ENCODE measurements at regions not wholly inside any gene's neighbourhood (a gene's known extent, or its start where the extent isn't known, plus 50 kb on each side); places are given as distances from the start of the nearest gene placed in this dataset.

- DNase-seq (ENCODE audit: missing footprints) = no peak
- no peak for ATAC-seq
- intact Hi-C loops (cut with DNase I) = no loop called here
Measured at GRCh38 chr7:47100817-47101435, 481.0 kb downstream of the TNS3 start.

- ATAC-seq (no peak), DNase-seq (ENCODE audit: missing footprints) (no peak)
Measured at GRCh38 chr7:47100148-47100816, 481.6 kb downstream of the TNS3 start.

GRCh38 chr7:47097431-47097830, 484.5 kb downstream of the TNS3 start:
- intact Hi-C loops (cut with DNase I) = loop anchor here (10.0 kb wide), 1 partner anchor 77 kb away; no protein-coding TSS in a partner anchor
- ATAC-seq = no peak
- no peak for DNase-seq (ENCODE audit: missing footprints)

More at GRCh38 chr7:47100148-47100816, 481.6 kb downstream of the TNS3 start:
- intact Hi-C loops (cut with DNase I) = no loop called here

GRCh38 chr7:47095946-47096345, 486.0 kb downstream of the TNS3 start:
- no peak for ATAC-seq
- intact Hi-C loops (cut with DNase I) = loop anchor here (10.0 kb wide), 1 partner anchor 79 kb away; no protein-coding TSS in a partner anchor
- DNase-seq (ENCODE audit: missing footprints) = no peak

- no peak for DNase-seq (ENCODE audit: missing footprints)
- intact Hi-C loops (cut with DNase I) = loop anchor here (10.0 kb wide), 1 partner anchor 80 kb away; no protein-coding TSS in a partner anchor
- no peak for ATAC-seq
Measured at GRCh38 chr7:47094462-47094861, 487.4 kb downstream of the TNS3 start.

GRCh38 chr7:47093320-47094234, 488.3 kb downstream of the TNS3 start:
- DNase-seq (ENCODE audit: missing footprints) (no peak), ATAC-seq (no peak)
- intact Hi-C loops (cut with DNase I) = loop anchor here (10.0 kb wide), 1 partner anchor 81 kb away; no protein-coding TSS in a partner anchor

- intact Hi-C loops (cut with DNase I) = loop anchor here (10.0 kb wide), 1 partner anchor 82 kb away; no protein-coding TSS in a partner anchor
- DNase-seq (ENCODE audit: missing footprints) (no peak), ATAC-seq (no peak)
Measured at GRCh38 chr7:47092336-47092735, 489.6 kb downstream of the TNS3 start.

GRCh38 chr7:47091141-47091540, 490.8 kb downstream of the TNS3 start:
- intact Hi-C loops (cut with DNase I) = loop anchor here (10.0 kb wide), 1 partner anchor 84 kb away; no protein-coding TSS in a partner anchor
- no peak for ATAC-seq
- no peak for DNase-seq (ENCODE audit: missing footprints)

GRCh38 chr7:47089461-47089860, 492.4 kb downstream of the TNS3 start:
- ATAC-seq (no peak), DNase-seq (ENCODE audit: missing footprints) (no peak)
- intact Hi-C loops (cut with DNase I) = loop anchor here (2.0 to 10.0 kb wide), 6 partner anchors 157 to 1167 kb away; no protein-coding TSS in a partner anchor

- no peak for ATAC-seq
- intact Hi-C loops (cut with DNase I) = loop anchor here (2.0 to 10.0 kb wide), 6 partner anchors 157 to 1166 kb away; no protein-coding TSS in a partner anchor
Measured at GRCh38 chr7:47089068-47089417, 492.9 kb downstream of the TNS3 start.

GRCh38 chr7:47088329-47089067, 493.4 kb downstream of the TNS3 start:
- DNase-seq (ENCODE audit: missing footprints) = peak; percentile 77

More at GRCh38 chr7:47089068-47089417, 492.9 kb downstream of the TNS3 start:
- no peak for DNase-seq (ENCODE audit: missing footprints)

GRCh38 chr7:47087866-47088265, 494.0 kb downstream of the TNS3 start:
- DNase-seq (ENCODE audit: missing footprints) = no peak
- no peak for ATAC-seq
- intact Hi-C loops (cut with DNase I) = loop anchor here (2.0 to 10.0 kb wide), 6 partner anchors 156 to 1165 kb away; no protein-coding TSS in a partner anchor

More at GRCh38 chr7:47088329-47089067, 493.4 kb downstream of the TNS3 start:
- ATAC-seq = peak; percentile 81
- intact Hi-C loops (cut with DNase I) = loop anchor here (2.0 to 10.0 kb wide), 6 partner anchors 156 to 1166 kb away; no protein-coding TSS in a partner anchor

- DNase-seq (ENCODE audit: missing footprints) (no peak), ATAC-seq (no peak)
- intact Hi-C loops (cut with DNase I) = loop anchor here (5.0 to 10.0 kb wide), 4 partner anchors 153 to 733 kb away; no protein-coding TSS in a partner anchor
Measured at GRCh38 chr7:47085491-47086275, 496.2 kb downstream of the TNS3 start.

- DNase-seq (ENCODE audit: missing footprints) (no peak), ATAC-seq (no peak)
- intact Hi-C loops (cut with DNase I) = loop anchor here (10.0 kb wide), 2 partner anchors 399 to 479 kb away; no protein-coding TSS in a partner anchor
Measured at GRCh38 chr7:47083476-47084250, 498.2 kb downstream of the TNS3 start.

- DNase-seq (ENCODE audit: missing footprints) = no peak
- ATAC-seq = peak; percentile 64
- intact Hi-C loops (cut with DNase I) = loop anchor here (10.0 kb wide), 2 partner anchors 396 to 476 kb away; no protein-coding TSS in a partner anchor
Measured at GRCh38 chr7:47080816-47081215, 501.1 kb downstream of the TNS3 start.

GRCh38 chr7:47078241-47078640, 503.7 kb downstream of the TNS3 start:
- ATAC-seq = no peak
- intact Hi-C loops (cut with DNase I) = no loop called here
- DNase-seq (ENCODE audit: missing footprints) = no peak
